ENCODE measurements at regions not wholly inside any gene's neighbourhood (a gene's known extent, or its start where the extent isn't known, plus 50 kb on each side); places are given as distances from the start of the nearest gene placed in this dataset.
"Not testable (repeated sequence)": the region's sequence is repeated elsewhere in the genome, so short reads cannot be mapped to it uniquely, and the experiment has no call there.

- no peak for DNase-seq (ENCODE audit: low read depth in 2 of 2)
These were observed 50.1 kb upstream of the ZNF608 start for GRCh38 chr5:124796495-124796894.

DNA sequence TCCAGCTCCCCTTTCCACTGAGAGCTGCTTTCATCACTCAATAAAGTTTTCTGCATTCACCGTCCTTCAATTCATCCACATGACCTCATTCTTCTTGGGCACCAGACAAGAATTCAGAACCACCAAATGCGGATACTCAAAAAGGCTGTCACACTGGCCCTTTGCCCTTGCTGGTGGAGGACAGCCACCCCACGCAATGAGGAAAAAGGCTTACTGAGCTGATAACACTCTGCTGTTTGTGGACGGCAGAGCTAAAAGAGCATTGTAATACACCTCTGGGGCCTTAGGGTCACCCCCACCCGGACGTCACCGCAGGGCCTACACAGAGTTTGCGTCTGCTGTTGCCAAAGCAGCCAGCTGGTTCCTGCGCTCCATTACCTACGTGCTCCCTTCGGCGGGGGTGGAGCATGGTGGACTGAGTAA, 51.2 kb upstream of the ZNF608 start:
- no peak for DNase-seq (ENCODE audit: low read depth in 2 of 2)

DNA sequence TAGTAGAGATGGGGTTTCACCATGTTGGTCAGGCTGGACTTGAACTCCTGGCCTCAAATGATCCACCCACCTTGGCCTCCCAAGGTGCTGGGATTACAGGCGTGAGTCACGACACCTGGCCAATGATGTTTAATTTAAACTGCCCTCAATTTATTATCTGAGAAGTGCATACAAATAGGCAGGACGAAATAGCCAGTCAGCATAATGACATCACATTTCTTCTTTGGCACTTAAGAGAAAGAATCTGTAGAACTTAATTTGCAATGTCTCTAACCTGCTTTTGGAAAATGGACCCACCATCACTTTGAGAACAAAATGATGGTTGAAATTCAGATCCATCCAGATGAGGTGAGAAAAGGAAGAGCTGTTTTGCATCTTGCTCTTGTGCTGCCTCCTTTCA, 52.5 kb upstream of the ZNF608 start:
- no peak for DNase-seq (ENCODE audit: low read depth in 2 of 2)

DNA sequence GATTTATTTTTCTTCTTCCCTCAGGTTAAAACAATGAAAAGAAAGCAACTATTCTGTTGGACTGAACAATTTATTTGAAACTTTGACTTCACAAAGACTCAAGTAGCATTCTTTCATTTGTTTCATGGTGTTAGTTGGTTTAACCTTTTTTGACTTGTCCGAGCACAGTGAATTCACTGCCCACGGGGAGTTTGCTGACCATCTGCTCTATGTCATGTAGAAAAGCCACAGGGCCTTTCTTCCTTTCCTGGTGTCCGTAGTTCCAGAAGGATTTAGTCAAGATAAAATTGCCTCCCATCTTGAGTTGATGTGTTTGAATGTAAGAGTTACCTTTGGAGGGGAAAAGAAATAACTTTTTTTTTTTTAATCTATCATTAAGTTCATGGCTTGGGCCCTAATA, 55.1 kb upstream of the ZNF608 start:
- DNase-seq (ENCODE audit: low read depth in 2 of 2): no peak

- DNase-seq (ENCODE audit: low read depth in 2 of 2): no peak
These were observed 57.3 kb upstream of the ZNF608 start for GRCh38 chr5:124803617-124804323.

DNA sequence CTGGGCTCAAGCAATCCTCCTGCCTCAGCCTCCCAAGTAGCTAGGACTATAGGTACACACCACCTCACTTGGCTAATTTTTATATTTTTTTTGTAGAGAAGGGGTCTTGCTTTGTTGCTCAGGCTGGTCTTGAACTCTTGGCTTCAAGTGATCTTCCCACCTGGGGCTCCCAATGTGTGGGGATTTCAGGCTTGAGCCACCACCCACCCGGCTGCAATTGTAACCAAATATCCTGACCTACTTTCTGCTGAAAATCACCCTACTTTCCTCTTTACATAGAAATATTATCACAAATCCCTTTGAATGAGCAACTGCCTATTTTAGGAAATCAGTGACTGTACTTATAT, 59.6 kb upstream of the ZNF608 start:
- no peak for DNase-seq (ENCODE audit: low read depth in 2 of 2)

DNA sequence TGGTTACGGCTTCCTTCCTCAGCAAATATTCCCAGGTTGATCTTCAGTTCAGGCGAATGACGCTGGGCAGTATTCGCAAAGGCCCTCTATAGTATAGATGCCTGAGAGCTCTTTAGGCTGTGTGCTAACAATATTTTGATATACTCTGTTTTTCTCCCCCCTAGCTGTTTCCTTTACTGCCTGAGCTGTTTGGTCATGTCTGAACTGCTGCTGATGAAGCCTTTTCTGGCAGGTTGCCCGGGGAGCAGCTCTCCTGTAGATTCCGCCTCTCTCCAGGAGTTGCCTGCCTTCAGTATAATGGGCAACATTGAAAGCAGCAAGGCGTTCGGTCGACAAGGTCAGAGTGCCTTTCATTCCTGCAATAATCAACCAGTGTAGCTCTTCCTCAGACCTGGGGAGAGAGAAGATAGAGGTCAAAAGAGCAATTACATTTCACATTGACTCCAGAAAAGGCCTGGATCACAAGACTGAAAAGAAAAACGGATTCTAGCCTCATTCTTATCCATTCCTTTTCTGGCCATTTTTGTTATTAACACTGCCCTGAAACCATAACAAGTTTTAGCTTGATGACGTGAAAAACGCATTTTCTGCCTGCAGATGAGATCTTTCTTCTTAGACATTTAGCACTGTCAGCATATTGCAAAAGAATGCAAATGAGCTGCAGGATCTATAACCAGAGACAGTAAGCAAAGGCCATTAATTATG, 60.1 kb upstream of the ZNF608 start:
- DNase-seq (ENCODE audit: low read depth in 2 of 2): peak; percentile 79 to 82

DNA sequence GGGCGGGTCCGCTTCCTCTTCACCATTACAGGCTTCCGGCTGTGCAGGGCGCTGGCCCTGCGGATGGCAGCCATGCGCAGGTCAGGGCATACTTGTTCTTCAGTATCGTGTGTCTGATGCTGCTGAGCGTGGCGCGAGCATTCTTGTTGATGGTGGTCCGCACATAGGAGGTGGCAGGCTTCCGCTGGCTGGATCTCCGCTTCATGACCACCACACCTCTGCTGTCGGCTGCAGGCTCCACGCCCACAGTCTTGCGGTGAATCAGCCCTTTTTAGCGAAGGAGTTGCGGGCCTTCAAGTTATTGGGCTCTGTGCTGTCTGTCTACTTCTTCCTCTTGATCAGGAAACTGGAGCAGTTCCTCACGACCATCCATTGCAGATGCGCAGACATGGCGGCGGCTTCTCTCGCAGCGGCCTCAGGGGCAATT, 62.4 kb upstream of the ZNF608 start:
- no peak for DNase-seq (ENCODE audit: low read depth in 2 of 2)

DNA sequence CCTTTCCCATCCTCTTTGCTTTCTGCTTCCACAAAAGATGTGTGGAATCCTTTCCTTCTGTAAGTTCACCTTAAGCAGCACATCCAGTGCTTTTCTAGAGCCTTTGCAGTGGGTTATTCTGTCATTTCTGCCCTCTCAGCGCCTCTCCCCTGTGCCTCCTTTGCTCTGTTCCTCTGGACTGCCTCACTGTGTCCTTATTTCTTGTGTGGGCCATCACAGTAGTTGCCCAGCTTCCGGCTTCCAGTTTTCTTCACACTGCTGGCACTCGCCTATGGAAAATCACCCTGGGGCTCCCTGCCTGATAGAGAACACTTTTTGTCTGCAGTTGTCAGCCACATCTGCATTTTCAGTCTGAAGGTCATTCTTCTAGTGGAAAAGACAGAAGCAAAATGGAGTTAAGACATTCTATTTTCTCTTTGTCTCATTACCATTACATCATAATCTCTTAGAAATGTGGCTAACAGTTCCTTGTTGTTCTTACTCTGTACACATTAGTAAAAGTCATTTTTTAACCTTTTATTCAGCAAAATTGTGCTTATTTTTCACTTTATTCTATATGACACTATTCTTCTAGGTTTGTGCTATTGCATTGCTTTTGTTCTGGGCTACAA, 64.1 kb upstream of the ZNF608 start:
- DNase-seq (ENCODE audit: low read depth in 2 of 2): no peak

DNA sequence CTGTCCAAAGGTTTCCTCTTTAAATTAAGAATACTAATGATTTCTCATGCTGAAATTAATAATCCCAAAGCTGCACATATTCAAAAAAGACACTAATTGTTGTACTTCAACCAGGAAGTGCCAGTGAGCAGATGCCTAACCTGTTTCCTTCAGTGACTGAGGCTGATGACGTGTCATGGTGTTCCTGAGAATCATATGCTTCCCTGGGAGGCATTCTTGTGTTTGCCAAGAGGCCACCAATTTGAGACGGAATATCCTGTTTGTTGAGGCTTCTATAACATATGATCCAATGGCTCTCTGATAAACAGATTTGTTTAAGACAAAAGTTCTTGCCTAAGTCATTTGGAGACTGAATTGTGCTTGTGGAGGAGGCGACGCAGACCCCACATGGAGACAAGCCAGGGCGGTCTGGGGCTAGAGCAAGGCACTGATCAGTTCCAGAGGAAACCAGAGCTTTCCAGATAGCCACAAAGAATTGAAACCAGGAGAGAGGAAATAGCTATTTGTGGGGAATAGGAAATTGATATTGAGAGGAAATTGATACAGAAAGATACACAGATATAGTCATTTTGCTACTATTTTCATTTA, 66.4 kb upstream of the ZNF608 start:
- DNase-seq (ENCODE audit: low read depth in 2 of 2): peak; percentile 9 to 71

GRCh38 chr5:124816381-124816780, 69.9 kb upstream of the ZNF608 start:
- DNase-seq (ENCODE audit: low read depth in 2 of 2): no peak

DNA sequence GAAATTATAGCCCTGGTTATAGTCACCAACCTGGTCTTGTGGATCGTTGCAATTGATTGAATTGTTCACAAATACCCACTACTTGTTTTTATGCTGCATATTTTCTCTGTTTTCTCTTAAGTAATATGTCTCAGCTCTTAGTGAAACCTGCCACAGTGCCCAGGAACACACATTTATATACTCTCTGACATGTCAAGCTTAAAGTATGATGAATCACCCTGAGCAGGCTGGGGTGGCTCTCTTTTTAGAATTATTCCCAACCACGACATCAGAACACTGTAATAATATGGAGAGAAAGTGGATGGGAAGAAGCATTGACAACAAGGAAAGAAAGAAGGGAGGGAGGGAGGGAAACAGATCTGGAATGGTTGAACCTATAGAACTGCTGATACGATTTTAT, 72.8 kb upstream of the ZNF608 start:
- DNase-seq (ENCODE audit: low read depth in 2 of 2): no peak

GRCh38 chr5:124822647-124823046, 76.2 kb upstream of the ZNF608 start:
- DNase-seq (ENCODE audit: low read depth in 2 of 2): no peak

GRCh38 chr5:124823380-124823779, 76.9 kb upstream of the ZNF608 start:
- DNase-seq (ENCODE audit: low read depth in 2 of 2): no peak

- peak in 1 of 2 donors; percentile 20 for DNase-seq (ENCODE audit: low read depth in 2 of 2)
These were observed 78.3 kb upstream of the ZNF608 start for GRCh38 chr5:124824637-124825158.

DNA sequence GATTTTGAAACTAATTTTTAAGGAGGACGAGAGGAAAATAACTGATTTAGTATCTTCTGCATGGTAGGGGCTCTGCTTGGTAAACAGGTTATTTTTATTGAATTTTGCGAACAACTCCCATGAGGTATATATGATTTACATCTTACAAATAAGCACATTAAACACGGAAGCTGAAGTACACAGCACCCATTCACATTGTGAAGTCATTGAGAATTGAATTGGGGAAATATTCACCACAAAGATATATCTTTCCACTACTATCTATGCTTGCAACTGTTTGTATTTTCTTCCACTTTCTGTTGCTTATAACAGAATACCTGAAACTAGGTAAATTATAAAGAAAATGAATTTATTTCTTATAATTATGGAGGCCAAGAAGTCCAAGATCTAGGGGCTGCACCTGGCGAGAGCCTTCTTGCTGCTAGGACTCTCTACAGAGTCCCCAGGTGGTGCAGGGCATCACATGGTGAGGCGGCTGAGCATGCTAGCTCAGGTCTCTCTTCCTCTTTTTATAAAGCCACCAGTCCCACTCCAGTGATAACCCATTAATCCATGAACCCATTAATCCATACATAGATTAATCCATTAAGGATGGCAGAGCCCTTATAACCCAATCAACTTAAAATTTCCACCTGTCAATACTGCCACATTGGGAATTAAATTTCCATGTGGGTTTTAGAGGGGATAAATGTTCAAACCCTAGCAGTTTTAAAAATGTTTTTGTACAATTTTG, 79.0 kb upstream of the ZNF608 start:
- DNase-seq (ENCODE audit: low read depth in 2 of 2): no peak

GRCh38 chr5:124825983-124826337, 79.5 kb upstream of the ZNF608 start:
- no peak for DNase-seq (ENCODE audit: low read depth in 2 of 2)

DNA sequence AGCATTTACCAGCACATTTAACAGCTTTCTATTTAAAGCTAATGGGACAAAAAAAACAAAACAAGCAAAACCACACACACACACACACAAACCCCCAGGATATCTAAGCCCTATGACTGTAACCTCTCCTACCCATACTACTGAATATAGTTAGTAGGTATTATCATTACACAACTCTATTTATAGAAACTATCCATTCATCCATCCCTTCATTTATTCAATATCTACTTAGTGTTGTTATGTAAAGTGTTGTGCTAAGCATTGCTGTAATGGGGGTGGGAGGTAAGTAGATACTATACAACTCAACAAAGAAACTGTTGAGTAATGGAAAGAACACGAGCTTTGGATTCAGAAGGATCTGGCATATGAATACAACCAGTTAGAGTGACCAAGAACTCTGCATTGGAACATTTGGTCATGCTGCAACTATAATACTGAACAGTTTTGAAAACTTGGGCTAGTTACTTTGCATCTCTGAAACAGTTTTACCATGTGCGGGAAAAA, 82.3 kb upstream of the ZNF608 start:
- DNase-seq (ENCODE audit: low read depth in 2 of 2): no peak

- no peak for DNase-seq (ENCODE audit: low read depth in 2 of 2)
These were observed 85.3 kb upstream of the ZNF608 start for GRCh38 chr5:124831687-124832240.

DNA sequence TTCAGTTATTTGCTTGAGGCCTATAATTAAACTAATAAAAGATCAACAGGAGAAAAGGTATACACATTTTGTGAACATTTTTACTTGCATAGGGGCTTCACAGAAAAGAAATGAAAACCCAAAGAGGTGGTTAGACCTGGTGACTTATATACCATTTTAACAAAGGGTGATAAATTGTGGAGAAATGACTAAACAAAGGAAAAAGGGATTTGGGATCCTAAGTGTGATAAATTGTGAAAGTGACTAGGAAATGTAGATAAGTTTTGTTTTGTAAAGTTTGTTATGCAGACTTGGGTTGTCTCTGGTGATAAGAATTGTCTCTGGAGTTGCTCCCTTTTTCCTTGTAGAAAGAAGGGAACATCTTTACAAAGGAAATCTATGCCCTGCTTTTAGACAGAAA, 86.1 kb upstream of the ZNF608 start:
- no peak for DNase-seq (ENCODE audit: low read depth in 2 of 2)

DNA sequence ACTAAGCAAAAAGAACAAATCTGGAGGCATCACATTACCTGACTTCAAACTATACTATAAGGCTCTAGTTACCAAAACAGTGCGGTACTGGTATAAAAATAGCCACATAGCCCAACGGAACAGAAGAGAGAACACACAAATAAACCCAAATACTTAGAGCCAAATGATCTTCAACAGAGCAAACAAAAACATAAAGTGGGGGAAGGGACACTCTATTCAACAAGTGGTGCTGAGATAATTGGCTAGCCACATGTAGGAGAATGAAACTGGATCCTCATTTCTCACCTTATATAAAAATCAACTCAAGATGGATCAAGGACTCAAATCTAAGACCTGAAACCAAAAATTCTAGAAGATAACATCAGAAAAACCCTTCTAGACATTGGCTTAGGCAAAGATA, 89.9 kb upstream of the ZNF608 start:
- not testable (repeated sequence) for DNase-seq (ENCODE audit: low read depth in 2 of 2)
